ENCODE measurements at regions not wholly inside any gene's neighbourhood (a gene's known extent, or its start where the extent isn't known, plus 50 kb on each side); places are given as distances from the start of the nearest gene placed in this dataset.

GRCh38 chr7:113710310-113711096 lies 208.3 kb downstream of the PPP1R3A start:
- peak; percentile 90 for DNase-seq (ENCODE audit: low read depth)

- peak; percentile 2 for DNase-seq (ENCODE audit: low read depth)
Observed at GRCh38 chr7:113705439-113705838, 213.4 kb downstream of the PPP1R3A start.

- peak; percentile 29 for DNase-seq (ENCODE audit: low read depth)
Observed at GRCh38 chr7:113698556-113699220, 220.1 kb downstream of the PPP1R3A start.

GRCh38 chr7:113694149-113694548 lies 224.7 kb downstream of the PPP1R3A start:
- DNase-seq (ENCODE audit: low read depth) = no peak

GRCh38 chr7:113684165-113684564 lies 234.6 kb downstream of the PPP1R3A start:
- no peak for DNase-seq (ENCODE audit: low read depth)

- no peak for DNase-seq (ENCODE audit: low read depth)
Observed at GRCh38 chr7:113677811-113678210, 241.0 kb downstream of the PPP1R3A start.

GRCh38 chr7:113664867-113665266 lies 253.9 kb downstream of the PPP1R3A start:
- peak; percentile 14 for DNase-seq (ENCODE audit: low read depth)

GRCh38 chr7:113659416-113659815 lies 259.4 kb downstream of the PPP1R3A start:
- DNase-seq (ENCODE audit: low read depth) = no peak

GRCh38 chr7:113657603-113658002 lies 261.2 kb downstream of the PPP1R3A start:
- no peak for DNase-seq (ENCODE audit: low read depth)

- peak; percentile 37 for DNase-seq (ENCODE audit: low read depth)
Observed at GRCh38 chr7:113652501-113652900, 266.3 kb downstream of the PPP1R3A start.

- no peak for DNase-seq (ENCODE audit: low read depth)
Observed at GRCh38 chr7:113649556-113649955, 269.3 kb downstream of the PPP1R3A start.

GRCh38 chr7:113639221-113639620 lies 279.6 kb downstream of the PPP1R3A start:
- DNase-seq (ENCODE audit: low read depth) = no peak

GRCh38 chr7:113636727-113637421 lies 281.9 kb downstream of the PPP1R3A start:
- DNase-seq (ENCODE audit: low read depth) = peak; percentile 44

GRCh38 chr7:113635492-113635891 lies 283.3 kb downstream of the PPP1R3A start:
- DNase-seq (ENCODE audit: low read depth) = no peak

- no peak for DNase-seq (ENCODE audit: low read depth)
Observed at GRCh38 chr7:113633073-113633472, 285.7 kb downstream of the PPP1R3A start.

GRCh38 chr7:113628948-113629847 lies 289.6 kb downstream of the PPP1R3A start:
- no peak for DNase-seq (ENCODE audit: low read depth)

GRCh38 chr7:113625494-113626102 lies 293.2 kb downstream of the PPP1R3A start:
- DNase-seq (ENCODE audit: low read depth) = no peak

- no peak for DNase-seq (ENCODE audit: low read depth)
Observed at GRCh38 chr7:113622796-113623195, 296.0 kb downstream of the PPP1R3A start.

- DNase-seq (ENCODE audit: low read depth) = no peak
Observed at GRCh38 chr7:113610572-113610971, 308.2 kb downstream of the PPP1R3A start.

- DNase-seq (ENCODE audit: low read depth) = peak; percentile 11
Observed at GRCh38 chr7:113608782-113609181, 310.0 kb downstream of the PPP1R3A start.

GRCh38 chr7:113606325-113606724 lies 312.5 kb downstream of the PPP1R3A start:
- peak; percentile 10 for DNase-seq (ENCODE audit: low read depth)
